ENCODE measurements at regions not wholly inside any gene's neighbourhood (a gene's known extent, or its start where the extent isn't known, plus 50 kb on each side); places are given as distances from the start of the nearest gene placed in this dataset.
"Not testable (repeated sequence)": the region's sequence is repeated elsewhere in the genome, so short reads cannot be mapped to it uniquely, and the experiment has no call there.

DNA sequence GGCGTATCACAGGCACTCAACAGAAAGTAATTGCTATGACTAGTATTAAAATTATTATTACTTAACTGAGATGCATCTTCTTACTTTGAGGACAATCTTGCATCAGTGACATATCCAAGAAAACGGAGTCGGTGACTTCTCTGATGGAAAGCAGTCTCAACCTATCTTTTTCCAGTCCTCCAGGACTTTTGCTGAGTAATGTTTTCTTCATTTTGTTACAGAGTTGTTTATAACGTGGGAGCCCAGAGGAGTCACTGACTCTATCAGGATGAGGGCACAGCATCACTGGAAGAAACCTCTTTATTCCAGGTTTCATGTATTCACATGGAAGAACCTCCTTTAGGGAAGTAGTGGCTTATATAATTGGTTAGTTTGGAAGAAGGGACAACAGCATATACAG is 51.5 kb upstream of the MELK start:
- no peak for DNase-seq

DNA sequence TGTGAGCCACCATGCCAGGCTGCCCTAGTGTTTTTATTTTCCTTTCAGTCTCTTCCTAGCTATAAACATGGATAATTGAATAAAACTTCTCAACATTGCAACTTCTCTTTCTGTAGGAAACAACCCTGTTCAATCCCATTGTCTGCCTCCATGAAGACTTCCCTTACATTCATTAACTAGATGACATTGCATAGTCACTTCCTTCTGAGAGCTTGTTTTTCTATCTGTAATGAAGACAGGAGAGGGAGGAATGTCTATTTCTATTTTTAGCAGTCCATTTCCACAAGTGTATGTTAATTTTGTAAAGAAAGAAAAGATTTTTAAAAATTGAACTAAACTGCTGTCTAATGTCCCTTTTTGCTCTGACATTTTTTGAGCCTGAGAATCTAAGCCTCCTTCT is 55.6 kb upstream of the MELK start:
- DNase-seq: no peak

DNA sequence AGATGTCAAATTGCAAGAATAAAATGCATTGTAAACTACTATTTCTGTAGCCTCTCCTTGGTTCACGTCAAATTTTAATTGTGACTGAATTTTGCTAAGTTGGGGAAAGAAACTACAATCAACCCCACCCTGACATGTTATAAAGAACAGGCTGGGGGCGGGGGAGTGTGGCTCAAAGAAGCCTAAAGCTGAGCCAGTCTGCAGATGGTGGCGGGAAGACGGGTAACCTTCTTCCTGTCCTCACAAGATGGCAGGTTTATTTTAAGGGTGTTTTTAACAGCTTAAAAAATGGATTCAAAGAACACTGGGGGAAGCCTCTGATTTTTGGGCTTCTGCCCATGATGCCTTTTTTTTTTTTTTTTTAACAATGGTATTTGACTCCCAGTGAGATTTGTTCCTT is 68.5 kb upstream of the MELK start:
- peak in 1 of 4 experiments; percentile 30 for DNase-seq

DNA sequence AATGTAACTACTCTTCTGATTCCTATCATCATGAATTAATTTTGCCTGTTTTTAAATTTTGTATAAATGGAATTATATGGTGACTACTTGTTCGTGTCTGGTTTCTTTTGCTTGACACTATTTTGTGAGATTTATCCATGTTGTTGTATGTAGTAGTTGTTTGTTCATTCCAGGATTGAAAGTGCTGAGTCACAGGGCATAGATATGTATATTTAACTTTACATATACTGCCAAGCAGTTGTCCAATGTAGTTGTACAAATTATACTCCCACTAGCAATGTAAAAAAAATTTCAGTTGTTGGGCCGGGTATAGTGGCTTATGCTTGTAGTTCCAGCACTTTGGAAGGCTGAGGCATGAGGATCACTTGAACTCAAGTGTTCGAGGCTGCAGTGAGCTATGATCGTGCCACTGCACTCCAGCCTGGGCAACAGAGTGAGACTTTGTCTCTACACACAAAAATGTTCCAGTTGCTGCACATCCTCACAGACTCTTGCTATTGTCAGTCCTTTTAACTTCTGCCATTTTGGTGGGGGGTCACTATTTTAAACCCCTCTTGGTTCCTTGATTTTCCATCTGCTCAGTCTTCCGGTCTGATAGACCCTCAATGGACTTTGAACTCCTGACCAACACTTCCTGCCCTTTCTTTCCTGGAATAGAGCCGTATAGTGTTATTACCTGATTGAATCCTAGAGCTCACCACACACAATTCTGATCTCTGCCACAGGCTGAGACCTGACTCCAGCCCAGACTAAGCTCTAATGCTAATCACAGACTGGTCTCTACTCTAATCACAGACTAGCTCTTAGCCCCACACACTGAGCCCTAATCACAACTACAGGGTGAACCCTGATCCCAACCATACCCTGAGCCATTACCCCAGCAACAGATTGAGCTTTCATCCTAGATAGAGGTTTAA is 69.3 kb upstream of the MELK start:
- no peak for DNase-seq

DNA sequence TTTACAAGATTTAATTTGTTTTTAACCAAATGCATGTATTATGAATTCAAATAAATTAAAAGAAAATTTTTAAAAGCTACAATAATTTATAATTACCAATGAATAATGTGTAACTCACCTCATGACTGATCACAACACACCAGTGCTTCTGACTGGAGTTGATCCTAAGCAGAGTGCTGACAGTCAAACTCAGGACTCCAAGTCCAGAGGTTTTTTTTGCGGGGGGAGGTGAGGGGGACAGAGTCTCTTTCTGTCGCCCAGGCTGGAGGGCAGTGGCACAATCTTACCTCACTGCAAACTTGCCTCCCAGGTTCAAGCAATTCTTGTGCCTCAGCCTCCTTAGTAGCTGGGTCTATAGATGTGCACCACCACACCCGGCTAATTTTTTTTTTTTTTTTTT is 71.0 kb upstream of the MELK start:
- no peak for DNase-seq

DNA sequence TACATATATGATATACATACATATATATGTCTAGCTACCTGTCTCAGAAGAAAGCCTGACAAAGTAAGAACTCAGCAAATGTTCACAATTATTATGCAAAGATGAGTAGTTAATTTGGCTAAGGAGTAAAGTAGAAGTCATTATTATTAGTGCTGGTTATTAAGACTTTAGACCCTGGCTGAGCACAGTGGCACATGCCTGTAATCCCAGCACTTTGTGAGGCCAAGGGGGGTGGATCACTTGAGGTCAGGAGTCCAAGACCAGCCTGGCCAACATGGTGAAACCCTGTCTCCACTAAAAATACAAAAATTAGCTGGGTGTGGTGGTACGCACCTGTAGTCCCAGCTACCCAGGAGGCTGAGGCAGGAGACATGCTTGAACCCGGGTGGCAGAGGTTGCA is 71.8 kb upstream of the MELK start:
- not testable (repeated sequence) for DNase-seq

DNA sequence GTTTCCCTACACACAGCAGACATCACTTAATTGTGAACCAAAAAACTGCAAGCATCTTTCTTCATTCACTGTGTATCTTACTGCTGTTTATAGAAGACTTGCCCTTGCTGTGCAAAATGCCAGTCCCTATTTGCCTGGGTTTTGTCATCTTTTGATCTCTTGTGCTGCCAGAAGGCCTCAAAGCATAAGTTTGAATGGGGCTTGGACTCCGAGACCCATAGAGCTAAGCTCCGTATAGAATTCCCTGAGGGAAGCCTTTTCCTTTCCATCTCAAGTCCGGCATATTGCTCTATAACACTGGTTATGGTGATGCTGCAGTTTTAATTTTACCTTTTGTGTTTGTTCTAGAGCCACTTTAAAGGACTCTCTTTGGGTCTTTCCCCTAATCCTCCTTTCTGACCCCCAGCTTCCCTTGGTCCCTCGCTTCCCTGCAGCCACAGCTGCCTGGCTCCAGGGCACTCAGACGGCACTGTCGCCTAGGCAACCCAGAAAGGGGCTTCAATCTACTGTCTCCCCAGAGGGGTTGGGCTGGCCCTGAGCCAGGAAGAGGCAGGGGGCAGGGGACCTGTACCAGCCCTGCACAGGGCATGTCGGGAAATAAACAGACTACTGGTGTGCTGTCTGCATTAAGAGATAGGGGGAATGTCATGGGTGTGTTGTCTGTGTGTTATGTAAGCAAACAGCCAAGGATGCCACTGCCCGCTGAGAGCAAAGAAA is 73.4 kb upstream of the MELK start:
- no peak for DNase-seq

DNA sequence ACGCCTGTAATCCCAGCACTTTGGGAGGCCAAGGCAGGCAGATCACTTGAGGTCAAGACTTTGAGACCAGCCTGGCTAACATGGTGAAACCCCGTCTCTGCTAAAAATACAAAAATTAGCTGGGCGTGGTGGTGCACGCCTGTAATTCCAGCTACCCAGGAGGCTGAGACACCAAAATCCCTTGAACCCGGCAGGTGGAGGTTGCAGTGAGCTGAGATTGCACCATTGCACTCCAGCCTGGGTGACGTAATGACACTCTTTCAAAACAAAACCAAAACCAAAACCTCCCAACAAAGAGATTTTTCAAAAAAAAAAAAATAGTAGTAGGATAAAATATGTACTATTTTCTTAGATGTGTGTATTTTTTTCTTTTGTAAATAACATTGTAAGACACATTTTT is 79.1 kb upstream of the MELK start:
- DNase-seq: peak in 1 of 4 experiments; percentile 4

DNA sequence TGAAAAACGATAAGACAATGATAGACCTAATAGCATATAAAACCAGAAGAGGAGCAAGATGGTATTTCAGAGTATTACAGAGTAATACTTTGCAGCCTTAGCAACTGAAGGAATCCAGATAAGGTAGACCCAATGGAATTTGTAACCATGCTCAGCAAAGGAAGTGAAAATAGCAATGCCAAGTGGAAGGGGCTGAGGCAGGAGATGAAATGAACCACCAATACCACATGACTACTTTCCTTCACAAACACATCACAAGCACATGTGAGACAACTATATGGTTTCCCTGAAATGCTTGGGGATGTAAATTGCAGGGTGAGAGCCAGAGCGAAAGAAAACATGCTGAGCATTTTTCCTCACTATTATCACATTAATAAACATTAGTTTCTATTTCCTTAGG is 79.8 kb upstream of the MELK start:
- DNase-seq: no peak

DNA sequence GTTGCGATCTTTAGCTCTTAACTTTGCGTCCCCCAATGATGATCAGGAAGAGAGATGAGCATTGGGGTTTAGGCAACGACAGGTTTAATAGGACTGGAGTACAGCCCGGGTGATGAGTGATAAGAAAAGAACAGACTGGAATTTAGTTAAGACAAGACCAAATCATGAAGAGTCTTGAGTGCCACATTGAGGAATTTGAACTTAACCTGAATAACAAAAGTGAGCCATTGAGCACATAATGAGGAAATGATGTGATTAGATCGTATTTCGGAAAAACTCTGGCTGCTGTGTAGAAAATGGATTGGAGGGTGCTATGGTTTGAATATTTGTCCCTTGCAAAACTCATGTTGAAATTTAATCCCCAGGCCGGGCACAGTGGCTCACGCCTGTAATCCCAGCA is 83.2 kb upstream of the MELK start:
- no peak for DNase-seq

DNA sequence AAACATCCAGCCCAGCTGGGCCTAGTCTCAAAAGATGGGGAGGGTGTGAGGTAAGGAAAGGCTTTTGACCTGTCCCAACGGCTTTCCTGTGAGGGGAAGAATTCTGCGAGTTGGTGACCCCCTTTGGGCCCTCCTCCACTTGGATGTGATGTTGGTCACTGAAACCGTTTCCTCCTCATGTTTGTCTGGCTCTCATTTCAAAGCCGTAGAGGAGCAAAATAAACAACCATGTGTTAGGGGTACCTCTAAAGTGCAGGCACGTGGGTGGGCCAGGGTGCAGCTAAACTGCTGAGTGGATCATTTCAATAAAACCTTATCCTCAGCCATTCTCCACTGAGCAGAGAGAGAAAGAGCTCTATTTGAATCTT is 84.3 kb upstream of the MELK start:
- DNase-seq: no peak

DNA sequence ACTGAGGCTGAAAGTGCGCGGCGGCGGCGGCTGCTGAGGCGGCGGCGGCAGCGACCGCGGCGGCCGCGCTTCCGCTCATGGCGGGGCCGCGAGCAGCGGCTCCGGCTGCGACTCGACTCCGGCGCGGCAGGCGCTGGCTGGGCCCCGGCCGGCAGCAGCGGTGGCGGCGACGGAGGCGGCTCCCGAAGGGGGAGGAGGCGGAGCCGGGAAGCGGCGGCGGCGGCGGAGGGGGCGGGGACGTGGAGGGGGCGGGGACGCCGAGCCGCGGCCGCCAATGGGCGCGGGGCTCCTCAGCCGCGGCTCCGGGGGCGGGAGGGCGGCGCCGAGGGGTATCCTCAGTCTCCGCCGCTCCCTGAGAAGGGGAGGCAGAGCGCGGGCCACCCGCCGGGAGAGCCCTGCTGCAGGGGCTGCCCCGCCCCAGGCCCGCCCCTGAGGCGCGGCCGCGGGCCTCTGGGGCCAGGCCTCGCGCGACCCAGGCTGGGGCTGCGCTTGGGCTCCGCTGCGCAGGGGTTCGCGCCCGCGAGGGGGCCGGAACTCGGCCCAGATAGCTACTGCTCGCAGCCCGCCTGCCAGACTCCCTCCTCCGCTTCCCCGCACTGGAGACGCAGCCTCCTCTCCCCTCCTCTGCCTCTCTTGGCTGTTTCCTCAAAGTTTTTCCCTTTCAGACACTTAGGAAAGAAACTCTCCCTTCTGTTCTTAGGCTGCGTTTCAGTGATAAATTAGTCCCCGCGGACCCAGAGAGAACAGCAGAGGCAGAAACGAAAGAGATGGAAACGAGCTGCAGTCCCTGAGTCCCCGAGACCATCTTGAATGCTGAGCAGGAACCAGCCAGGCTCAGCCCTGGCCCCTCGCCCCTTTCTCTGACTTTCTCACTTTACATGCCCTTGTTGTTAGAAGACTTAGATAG is 85.0 kb upstream of the MELK start:
- peak; percentile 79 to 90 (median 88) for DNase-seq

DNA sequence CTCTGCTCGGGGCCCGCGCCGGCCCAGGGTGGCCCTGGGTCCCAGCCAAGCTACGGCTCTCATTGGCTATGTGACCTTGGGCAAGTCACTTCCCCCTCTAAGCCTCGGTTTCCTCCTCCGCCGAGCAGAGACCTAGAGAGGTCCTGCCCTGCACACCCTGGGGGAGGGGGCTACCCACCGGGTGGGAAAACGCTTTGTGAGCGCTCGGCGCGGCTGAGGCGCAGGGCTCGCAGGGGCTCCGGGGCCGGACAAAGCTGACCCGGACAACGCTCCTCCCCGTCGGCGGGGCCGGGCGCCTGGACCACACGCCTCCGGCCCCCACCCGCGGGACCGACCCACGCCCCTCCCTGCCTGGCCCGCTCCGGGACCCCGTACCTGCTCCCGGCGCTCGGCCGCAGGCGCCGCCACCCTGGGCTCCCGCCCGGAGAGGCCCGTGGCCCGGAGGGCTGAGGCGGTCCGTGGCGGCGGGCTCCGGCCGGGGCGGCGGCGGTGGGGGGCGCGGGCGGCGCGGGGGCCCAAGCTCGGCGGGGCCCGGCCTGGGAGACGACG is 85.7 kb upstream of the MELK start:
- DNase-seq: peak in 3 of 4 experiments; percentile 15 to 36 (median 30)

DNA sequence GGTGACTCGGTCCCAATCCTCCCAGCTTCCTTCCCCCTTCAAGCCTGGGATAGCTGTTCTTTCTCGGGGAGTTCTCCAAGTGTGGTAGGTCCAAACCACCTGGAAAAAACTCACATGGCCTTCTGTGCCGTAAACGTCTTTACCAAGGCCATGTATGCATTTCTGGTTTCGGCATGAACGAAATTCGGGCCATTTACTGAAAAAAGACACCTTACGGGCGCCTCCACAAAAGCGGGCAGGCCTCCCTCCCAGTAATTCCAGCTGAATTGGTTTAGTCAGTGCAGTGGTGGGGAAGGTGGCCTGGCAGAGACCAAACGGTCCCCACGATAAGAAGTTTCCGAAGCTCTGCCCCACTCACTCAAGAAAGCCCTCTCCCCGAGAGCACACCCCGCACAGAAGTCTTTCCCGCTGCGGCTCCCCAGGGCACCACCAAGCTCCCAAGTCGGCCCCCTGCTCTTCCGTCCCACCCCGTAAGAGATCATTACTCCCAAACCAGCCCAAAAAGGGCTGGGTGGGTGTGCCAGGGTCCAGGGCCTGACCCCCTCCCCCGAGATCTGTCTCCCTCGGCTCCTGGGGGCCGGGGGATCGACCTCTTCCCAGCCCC is 86.3 kb upstream of the MELK start:
- no peak for DNase-seq

DNA sequence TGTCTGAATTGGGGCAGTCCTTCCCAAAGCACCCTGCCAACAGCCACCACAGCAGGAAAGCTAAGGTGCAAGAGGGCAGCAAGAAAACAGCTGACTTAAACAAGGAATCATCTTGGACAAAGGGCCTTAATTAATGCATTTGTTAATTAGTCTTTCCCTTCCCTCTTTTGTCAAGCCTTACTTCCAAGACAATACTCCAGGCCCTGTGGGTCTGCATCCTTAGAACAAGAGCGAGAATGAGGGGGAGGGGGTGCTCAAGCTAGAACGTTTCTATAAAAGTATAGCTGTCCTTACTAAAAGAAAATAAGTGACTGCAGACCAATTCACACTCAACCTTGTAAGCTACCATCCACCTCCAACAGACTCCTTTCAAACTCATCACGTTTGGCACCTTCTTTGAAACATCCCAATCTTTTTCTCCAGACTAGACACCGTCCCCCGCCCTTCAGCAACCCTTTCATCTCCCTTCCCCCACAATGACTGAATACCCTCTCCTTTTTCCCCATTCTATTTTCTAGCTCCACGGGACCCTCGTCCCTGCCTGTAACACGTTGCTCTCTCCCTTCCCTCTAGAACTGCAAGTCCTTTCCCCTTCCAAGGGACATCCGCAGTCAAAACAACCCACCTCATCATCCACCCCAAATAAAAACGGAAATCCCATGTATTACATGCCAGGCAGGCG is 85.7 kb upstream of the RNF38 start:
- DNase-seq: no peak

DNA sequence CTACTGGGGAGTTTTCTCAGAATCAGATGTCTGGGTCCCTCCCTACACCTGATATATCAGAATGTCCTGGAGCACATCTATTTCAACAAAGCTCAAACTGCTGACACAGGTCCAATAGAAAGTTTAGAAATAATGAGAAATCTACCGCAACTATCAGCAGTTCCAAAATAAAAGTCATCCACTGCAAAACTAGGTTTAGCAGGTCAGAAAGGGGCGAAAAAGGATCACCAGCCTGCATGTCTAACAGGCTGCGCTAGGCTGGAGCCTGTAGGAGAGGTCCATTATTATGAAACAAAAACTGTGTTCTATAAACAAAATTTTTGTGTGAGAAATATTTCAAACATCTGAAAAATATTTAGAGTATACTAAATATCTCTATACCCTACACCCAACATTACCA is 84.1 kb upstream of the RNF38 start:
- DNase-seq: no peak

DNA sequence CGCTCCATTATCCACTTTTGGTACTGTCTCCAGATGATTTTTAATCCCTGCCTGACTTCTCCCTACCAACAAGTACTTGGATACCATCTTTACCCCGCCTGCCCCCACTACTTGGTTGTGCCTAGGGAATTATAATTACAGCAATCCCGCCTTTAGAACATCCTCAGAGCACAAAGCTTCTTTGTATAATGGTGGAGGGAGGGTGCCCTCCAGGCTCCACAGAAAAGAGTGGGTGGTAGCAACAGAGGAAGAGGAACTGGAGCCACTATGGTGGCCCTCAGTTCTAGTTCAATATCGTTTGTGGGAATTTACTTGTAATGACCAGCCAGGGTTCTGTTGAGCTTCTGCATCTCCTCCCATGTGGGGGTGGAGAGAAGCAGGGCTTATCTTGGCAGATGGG is 79.0 kb upstream of the RNF38 start:
- no peak for DNase-seq

DNA sequence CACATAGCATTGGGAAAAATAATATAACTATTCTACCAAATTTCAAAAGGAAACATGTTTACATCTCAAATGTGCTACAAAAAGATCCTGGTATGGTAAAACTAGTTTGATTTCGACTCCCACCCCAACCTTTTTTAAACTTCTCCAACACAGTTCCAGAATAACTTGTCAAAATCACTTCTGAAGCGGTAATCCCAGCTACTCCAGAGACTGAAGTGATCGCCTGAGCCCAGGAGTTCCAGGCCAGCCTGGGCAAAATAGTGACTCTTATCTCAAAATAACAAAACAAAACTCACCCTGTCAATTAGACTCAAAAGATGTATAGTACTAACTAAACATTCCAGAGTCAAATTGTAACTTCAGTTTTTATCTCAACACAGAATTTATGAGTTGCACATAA is 71.3 kb upstream of the RNF38 start:
- no peak for DNase-seq

DNA sequence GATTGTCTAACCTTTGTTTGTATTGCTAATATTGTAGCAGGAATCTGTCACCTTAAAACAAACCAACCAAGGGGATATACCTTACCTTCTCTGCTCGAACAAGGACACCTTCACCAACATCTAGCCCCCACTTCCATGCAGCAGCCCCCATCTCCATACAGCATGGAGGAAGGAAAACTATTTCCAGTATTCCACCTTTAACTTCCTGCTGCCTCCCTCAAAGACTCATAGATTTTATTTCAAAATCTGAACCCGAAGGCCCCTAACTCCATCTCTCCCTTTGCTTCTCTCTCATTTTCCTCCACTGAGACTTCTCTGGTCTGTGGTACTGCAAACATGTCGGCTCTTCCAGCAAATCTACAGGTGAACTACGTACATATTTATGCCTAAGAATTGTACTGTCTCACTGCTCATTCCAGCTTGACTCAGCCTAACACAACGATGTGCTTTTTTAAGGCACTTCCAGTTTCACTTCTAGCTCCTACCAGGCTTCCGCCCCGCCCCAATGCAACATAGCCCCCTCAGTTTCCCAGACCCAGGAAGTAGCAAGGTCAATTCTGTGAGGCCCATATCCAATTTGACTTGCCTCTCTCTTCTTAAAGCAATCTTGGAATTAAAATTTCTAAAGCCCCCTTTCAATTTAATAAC is 70.7 kb upstream of the RNF38 start:
- peak in 3 of 4 experiments; percentile 8 to 28 (median 13) for DNase-seq

DNA sequence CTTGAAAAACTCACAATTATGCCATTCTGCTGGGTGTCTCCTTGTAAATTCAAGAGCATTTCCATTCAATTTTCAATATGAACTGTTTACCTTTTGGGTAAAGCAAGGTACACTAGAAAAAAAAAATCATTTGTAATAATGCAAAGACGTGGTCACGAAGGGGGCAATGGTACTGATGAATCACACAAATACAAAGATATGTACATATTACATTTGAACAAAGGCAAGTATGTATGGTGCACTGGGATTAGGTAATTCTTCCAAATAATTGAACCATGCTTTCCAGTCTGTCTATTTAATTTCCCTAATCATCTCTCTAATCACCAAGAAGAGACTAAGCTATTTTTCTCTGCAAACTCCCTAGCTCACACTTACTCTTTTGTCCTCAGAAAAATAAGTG is 63.4 kb upstream of the RNF38 start:
- DNase-seq: no peak

DNA sequence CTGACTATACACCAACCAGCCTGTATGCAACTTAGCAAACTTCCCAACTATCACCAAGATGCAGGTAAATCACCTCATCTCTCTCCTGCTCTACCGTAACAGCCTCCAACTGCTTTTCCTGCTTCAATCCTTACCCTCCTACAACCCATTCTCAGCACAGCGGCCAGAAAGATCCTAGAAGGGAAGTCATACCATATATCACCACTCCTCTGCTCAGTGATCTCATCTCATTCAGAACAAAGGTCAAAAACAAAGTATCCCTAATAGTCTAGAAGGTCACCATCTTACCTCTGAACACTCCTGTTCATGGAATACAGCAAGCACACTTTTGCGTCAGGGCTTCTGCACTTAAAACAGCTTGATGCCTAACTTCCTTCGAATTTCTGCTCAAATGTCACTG is 62.2 kb upstream of the RNF38 start:
- DNase-seq: no peak

Data from activated naive CD4-positive, alpha-beta T cell (primary cell).